H9 (cell line): ENCODE measurements at regions not wholly inside any gene's neighbourhood (a gene's known extent, or its start where the extent isn't known, plus 50 kb on each side); places are given as distances from the start of the nearest gene placed in this dataset.

Source experiments
- DNase-seq: peaks from one replicate; pipeline ENCODE4 v3.0.0-alpha.2; 2017
- H2AFZ ChIP-seq: one replicate; pipeline ENCODE4 v1.6.1; 2013; ENCODE audit warnings: mild to moderate bottlenecking, low read length, control low read depth, moderate library complexity
- H2AK5ac ChIP-seq: 2 replicates; pipeline ENCODE4 v1.6.1; 2013; ENCODE audit warnings: low read length, control low read depth, mixed read lengths; ENCODE audit not compliant: insufficient read length
- H2BK120ac ChIP-seq: one replicate; pipeline ENCODE4 v1.6.1; 2013; ENCODE audit warnings: low read depth, mild to moderate bottlenecking, low read length, control low read depth, inconsistent platforms; ENCODE audit not compliant: poor library complexity, severe bottlenecking
- H2BK12ac ChIP-seq: 2 replicates; pipeline ENCODE4 v1.6.1; 2013; ENCODE audit warnings: low read length, control low read depth, mixed read lengths, low read depth; ENCODE audit not compliant: insufficient read length
- H2BK15ac ChIP-seq: 2 replicates; pipeline ENCODE4 v1.6.1; 2013; ENCODE audit warnings: low read depth, low read length, control low read depth
- H2BK20ac ChIP-seq: one replicate; pipeline ENCODE4 v1.6.1; 2013; ENCODE audit warnings: low read depth, mild to moderate bottlenecking, low read length, control low read depth, inconsistent platforms; ENCODE audit not compliant: poor library complexity, severe bottlenecking
- H2BK5ac ChIP-seq: 2 replicates; pipeline ENCODE4 v1.6.1; 2013; ENCODE audit warnings: low read length, control low read depth, mixed read lengths; ENCODE audit not compliant: insufficient read length
- H3K14ac ChIP-seq: 2 replicates; pipeline ENCODE4 v1.6.1; 2013; ENCODE audit warnings: low read length, control low read depth; ENCODE audit not compliant: insufficient read depth
- H3K18ac ChIP-seq: 2 replicates; pipeline ENCODE4 v1.6.1; 2013; ENCODE audit warnings: low read depth, mild to moderate bottlenecking, mixed read lengths, low read length, control low read depth; ENCODE audit not compliant: insufficient read length
- H3K23ac ChIP-seq: 2 replicates; pipeline ENCODE4 v1.6.1; 2013; ENCODE audit warnings: low read length, control low read depth, mixed read lengths, low read depth; ENCODE audit not compliant: insufficient read length
- H3K23me2 ChIP-seq: 2 replicates; pipeline ENCODE4 v1.6.1; 2013; ENCODE audit warnings: low read depth, mild to moderate bottlenecking, mixed read lengths, low read length, control low read depth; ENCODE audit not compliant: insufficient read length, poor library complexity, severe bottlenecking
- H3K27ac ChIP-seq: 2 replicates; pipeline ENCODE4 v1.5.1; 2013; ENCODE audit warnings: low read length, control low read depth, mixed read lengths, low read depth; ENCODE audit not compliant: insufficient read length
- H3K27me3 ChIP-seq: 2 replicates; pipeline ENCODE4 v1.6.1; 2013; ENCODE audit warnings: low read length, control low read depth, inconsistent platforms; ENCODE audit not compliant: insufficient read depth
- H3K4ac ChIP-seq: 2 replicates; pipeline ENCODE4 v1.6.1; 2013; ENCODE audit warnings: low read depth, mild to moderate bottlenecking, control low read depth, inconsistent platforms, low read length, moderate library complexity
- H3K4me1 ChIP-seq: 2 replicates; pipeline ENCODE4 v1.6.1; 2013; ENCODE audit warnings: low read length, control low read depth, inconsistent platforms; ENCODE audit not compliant: insufficient read depth
- H3K4me2 ChIP-seq: 2 replicates; pipeline ENCODE4 v1.6.1; 2013; ENCODE audit warnings: low read length, control low read depth, mixed read lengths; ENCODE audit not compliant: insufficient read length, insufficient read depth
- H3K56ac ChIP-seq: 2 replicates; pipeline ENCODE4 v1.6.1; 2013; ENCODE audit warnings: low read depth, mild to moderate bottlenecking, mixed read lengths, low read length, control low read depth; ENCODE audit not compliant: insufficient read length
- H3K79me1 ChIP-seq: 2 replicates; pipeline ENCODE4 v1.6.1; 2013; ENCODE audit warnings: low read depth, mild to moderate bottlenecking, moderate library complexity, low read length, control low read depth, inconsistent platforms; ENCODE audit not compliant: insufficient read depth, poor library complexity, severe bottlenecking
- H3K79me2 ChIP-seq: 2 replicates; pipeline ENCODE4 v1.6.1; 2013; ENCODE audit warnings: low read length, control low read depth, inconsistent platforms; ENCODE audit not compliant: insufficient read depth
- H3K9ac ChIP-seq: 2 replicates; pipeline ENCODE4 v1.6.1; 2013; ENCODE audit warnings: low read length, control low read depth, mixed read lengths; ENCODE audit not compliant: insufficient read length; ENCODE audit errors: extremely low read depth
- H3K9me3 ChIP-seq: one replicate; pipeline ENCODE4 v1.6.1; 2013; ENCODE audit warnings: low read depth, low read length, inconsistent platforms; ENCODE audit not compliant: control insufficient read depth
- H3T11ph ChIP-seq: one replicate; pipeline ENCODE4 v1.6.1; 2013; ENCODE audit warnings: mild to moderate bottlenecking, low read length, control low read depth, inconsistent platforms
- H4K20me1 ChIP-seq: one replicate; pipeline ENCODE4 v1.6.1; 2013; ENCODE audit not compliant: control insufficient read depth, insufficient read length, insufficient read depth
- H4K5ac ChIP-seq: 2 replicates; pipeline ENCODE4 v1.6.1; 2013; ENCODE audit warnings: low read depth, mild to moderate bottlenecking, mixed read lengths, low read length, control low read depth; ENCODE audit not compliant: insufficient read length
- H4K8ac ChIP-seq: replicated peaks from 2 replicates; pipeline ENCODE4 v1.6.1; 2013; ENCODE audit warnings: low read length, control low read depth, mixed read lengths, low read depth; ENCODE audit not compliant: insufficient read length
- H4K91ac ChIP-seq: 2 replicates; pipeline ENCODE4 v1.6.1; 2013; ENCODE audit warnings: low read depth, mild to moderate bottlenecking, moderate library complexity, mixed read lengths, low read length, control low read depth; ENCODE audit not compliant: insufficient read length
- H3K27ac Mint-ChIP-seq, 3 experiments: 2 replicates in 2 of 3; 3 replicates in 1 of 3; pipeline ENCODE4 v1.8.0; 2020 to 2021; ENCODE audit warnings: mixed read lengths in 3 of 3, mild to moderate bottlenecking in 1 of 3, moderate library complexity in 1 of 3
- H3K27me3 Mint-ChIP-seq: 2 replicates; pipeline ENCODE4 v1.8.0; 2021; ENCODE audit warnings: low read depth, mild to moderate bottlenecking, moderate library complexity, mixed read lengths
- H3K36me3 Mint-ChIP-seq, 3 experiments: 2 replicates in 2 of 3; 3 replicates in 1 of 3; pipeline ENCODE4 v1.8.0; 2020 to 2021; ENCODE audit warnings: low read depth in 3 of 3, mixed read lengths in 3 of 3; ENCODE audit not compliant: insufficient read depth in 1 of 3
- H3K4me1 Mint-ChIP-seq, 2 experiments: 2 replicates each; pipeline ENCODE4 v1.8.0; 2020; ENCODE audit warnings: mixed read lengths in 2 of 2
- H3K4me3 Mint-ChIP-seq, 2 experiments: 2 replicates in 1 of 2; 3 replicates in 1 of 2; pipeline ENCODE4 v1.8.0; 2020 to 2021; ENCODE audit warnings: mild to moderate bottlenecking in 2 of 2, mixed read lengths in 2 of 2, moderate library complexity in 1 of 2
- H3K9me3 Mint-ChIP-seq, 2 experiments: 2 replicates in 1 of 2; 3 replicates in 1 of 2; pipeline ENCODE4 v1.8.0; 2020; ENCODE audit warnings: mild to moderate bottlenecking in 2 of 2, mixed read lengths in 2 of 2, moderate library complexity in 1 of 2
- CTCF ChIP-seq: fragments of 200-600 bp; sonication (generic); conservative IDR thresholded peaks from 3 replicates; pipeline ENCODE4 v1.8.0; 2021; ENCODE audit warnings: antibody characterized with exemption, mild to moderate bottlenecking
- WGBS: extraction: QIAGEN DNeasy Blood & Tissue Kit; methylation state at CpG from one replicate; pipeline ENCODE4 v1.1.7; 2013; ENCODE audit warnings: missing lambda C conversion rate, low lambda C conversion rate, mixed read lengths; ENCODE audit not compliant: insufficient read length; ENCODE audit errors: extremely low coverage; 5-methylcytosine and 5-hydroxymethylcytosine counted together

- no peak overlapping the region for H2BK15ac ChIP-seq
- H3K27ac ChIP-seq: no peak overlapping the region
- H3K23ac ChIP-seq: no peak overlapping the region
- no peak overlapping the region for H4K91ac ChIP-seq
- no peaks in the 10 kb centered on the region for H3K9me3 ChIP-seq
- no peaks in the 10 kb centered on the region for H3K79me1 ChIP-seq
- H3K79me2 ChIP-seq: no peaks in the 10 kb centered on the region
- Mint-ChIP-seq H3K4me1 (peaks cover 35% of the 10 kb centered on the region in 2 experiments), H3K36me3 (no peaks in the 10 kb centered on the region; a peak in 1 of 7 replicates), H3K9me3 (no peaks in the 10 kb centered on the region), H3K4me3 (no peak overlapping the region), H3K27ac (peak overlapping the region in 1 of 3 experiments; percentile 12; a peak in 2 of 7 replicates), H3K27me3 (no peaks in the 10 kb centered on the region)
- H4K8ac ChIP-seq: no peak overlapping the region
- H4K20me1 ChIP-seq: no peaks in the 10 kb centered on the region
- H3T11ph ChIP-seq: no peak overlapping the region
- H3K18ac ChIP-seq: no peak overlapping the region
- H3K27me3 ChIP-seq: no peaks in the 10 kb centered on the region
- no peak overlapping the region for H2AK5ac ChIP-seq
- H3K9ac ChIP-seq: no peak overlapping the region
- no peak overlapping the region for H2BK5ac ChIP-seq
- DNase-seq: no peak
- H3K4me1 ChIP-seq: no peaks in the 10 kb centered on the region
- WGBS: no CpG with 5 or more reads among the region's 2 CpGs
- no peak overlapping the region for H2AFZ ChIP-seq
- no peak for TF ChIP-seq CTCF
- H3K23me2 ChIP-seq: no peaks in the 10 kb centered on the region
- H3K4me2 ChIP-seq: no peak overlapping the region
- H3K56ac ChIP-seq: no peak overlapping the region
- H2BK20ac ChIP-seq: no peak overlapping the region
- H3K4ac ChIP-seq: no peak overlapping the region
- H4K5ac ChIP-seq: no peak overlapping the region
- no peak overlapping the region for H3K14ac ChIP-seq
- no peak overlapping the region for H2BK120ac ChIP-seq
- H2BK12ac ChIP-seq: no peak overlapping the region
These were observed 181.8 kb upstream of the ELL2 start for GRCh38 chr5:96143450-96143849.
